B cell (primary cell): ENCODE measurements at regions not wholly inside any gene's neighbourhood (a gene's known extent, or its start where the extent isn't known, plus 50 kb on each side); places are given as distances from the start of the nearest gene placed in this dataset.
A peak's percentile ranks its signal among the peaks of the same experiment; 100 is the strongest.

Experiments used
- ATAC-seq: fragments of 200-7000 bp; cut with Tn5 transposase; one replicate; pipeline ENCODE4 v1.10.0; 2021; ENCODE audit warnings: low read depth, mild to moderate bottlenecking, moderate number of reproducible peaks, moderate library complexity
- CTCF ChIA-PET: fragments of 350-600 bp; sonication (Branson Sonifier 250); formaldehyde crosslinking; loops from one replicate; lab custom pipeline; 2021; ENCODE audit warnings: antibody characterized with exemption, inconsistent platforms; lab: Charles Lee
- POLR2A ChIA-PET: fragments of 350-600 bp; sonication (Branson Sonifier 250); formaldehyde crosslinking; loops from one replicate; lab custom pipeline; 2021; ENCODE audit warnings: antibody characterized with exemption; lab: Charles Lee
- DNase-seq: peaks from one replicate; pipeline ENCODE4 v3.0.0; 2013
- H2AFZ ChIP-seq: 2 replicates; pipeline ENCODE4 v1.6.1; 2012; ENCODE audit warnings: mild to moderate bottlenecking, low read depth, low read length; ENCODE audit not compliant: insufficient read depth, poor library complexity, severe bottlenecking
- H3K27ac ChIP-seq, 2 donors: 1 replicate in 1 of 2; 2 replicates in 1 of 2; pipeline ENCODE4 v1.5.1; 2012 to 2013; ENCODE audit warnings: low read length in 2 of 2, mild to moderate bottlenecking in 2 of 2, moderate library complexity in 1 of 2
- H3K27me3 ChIP-seq, 4 experiments: fragments of 200-600 bp in 1 of 4; sonication (generic) in 1 of 4; replicated peaks in 1 of 4; 1 replicate in 2 of 4; 2 replicates in 2 of 4; pipeline versions ENCODE4 v1.6.1 to v1.7.0; 2013 to 2016; ENCODE audit warnings: low read length in 3 of 4, mild to moderate bottlenecking in 2 of 4, mixed read lengths in 1 of 4, moderate library complexity in 1 of 4; ENCODE audit not compliant: insufficient read depth in 4 of 4, control insufficient read depth in 3 of 4; ENCODE audit errors: control extremely low read depth in 1 of 4
- H3K36me3 ChIP-seq, 2 experiments: replicated peaks in 1 of 2; 1 replicate in 1 of 2; 2 replicates in 1 of 2; pipeline versions ENCODE4 v1.6.1 to v1.7.1; 2013; ENCODE audit warnings: low read length in 1 of 2; ENCODE audit not compliant: insufficient read depth in 2 of 2, control insufficient read depth in 1 of 2; ENCODE audit errors: control extremely low read depth in 1 of 2, extremely low read depth in 1 of 2
- H3K4me1 ChIP-seq, 2 donors: fragments of 200-600 bp in 1 of 2; sonication (generic) in 1 of 2; 1 replicate in 1 of 2; 2 replicates in 1 of 2; pipeline versions ENCODE4 v1.5.1 to v1.6.1; 2013 to 2017; ENCODE audit warnings: low read length in 2 of 2; ENCODE audit not compliant: control insufficient read depth in 2 of 2, insufficient read depth in 2 of 2
- H3K4me2 ChIP-seq: replicated peaks from 2 replicates; pipeline ENCODE3; 2012; ENCODE audit warnings: mild to moderate bottlenecking, low read depth, low read length; ENCODE audit not compliant: poor library complexity, severe bottlenecking
- H3K4me3 ChIP-seq, 5 experiments: fragments of 200-600 bp in 1 of 5; sonication (generic) in 1 of 5; 1 replicate in 3 of 5; 2 replicates in 2 of 5; pipeline versions ENCODE4 v1.5.1 to v1.7.0; 2011 to 2016; ENCODE audit warnings: low read length in 4 of 5, mild to moderate bottlenecking in 4 of 5, low read depth in 2 of 5, control low read depth in 1 of 5, moderate library complexity in 1 of 5; ENCODE audit not compliant: insufficient read depth in 1 of 5; ENCODE audit errors: control extremely low read depth in 1 of 5, extremely low read depth in 1 of 5
- H3K79me2 ChIP-seq: fragments of 200-600 bp; sonication (generic); one replicate; pipeline ENCODE4 v1.6.0; 2016; ENCODE audit warnings: low read length; ENCODE audit not compliant: control insufficient read depth, insufficient read depth
- H3K9ac ChIP-seq: fragments of 200-600 bp; sonication (generic); 2 replicates; pipeline ENCODE4 v1.6.1; 2017; ENCODE audit warnings: mild to moderate bottlenecking, low read length, moderate library complexity
- H3K9me3 ChIP-seq, 3 donors: one replicate each; pipeline versions ENCODE4 v1.6.1 to v1.7.1; 2013; ENCODE audit warnings: low read length in 2 of 3; ENCODE audit not compliant: control insufficient read depth in 2 of 3, insufficient read depth in 1 of 3; ENCODE audit errors: control extremely low read depth in 1 of 3
- H4K20me1 ChIP-seq: 2 replicates; pipeline ENCODE4 v1.6.0; 2012; ENCODE audit warnings: mild to moderate bottlenecking, low read length; ENCODE audit not compliant: insufficient read depth, control insufficient read depth, poor library complexity, severe bottlenecking
- H3K27ac Mint-ChIP-seq: one replicate; pipeline ENCODE4 v1.8.0; 2021; ENCODE audit warnings: mixed read lengths
- H3K27me3 Mint-ChIP-seq: one replicate; pipeline ENCODE4 v1.8.0; 2021; ENCODE audit warnings: mixed read lengths
- H3K4me1 Mint-ChIP-seq: one replicate; pipeline ENCODE4 v1.8.0; 2021; ENCODE audit warnings: mixed read lengths
- H3K4me3 Mint-ChIP-seq: one replicate; pipeline ENCODE4 v1.8.0; 2021; ENCODE audit warnings: mixed read lengths
- H3K9me3 Mint-ChIP-seq: one replicate; pipeline ENCODE4 v1.8.0; 2022; ENCODE audit warnings: mixed read lengths; ENCODE audit not compliant: insufficient read depth
- CTCF ChIP-seq: fragments of 200-600 bp; IDR thresholded peaks from one replicate; pipeline ENCODE4 v1.8.0; 2022; ENCODE audit warnings: antibody characterized with exemption, mild to moderate bottlenecking
- EZH2 ChIP-seq: IDR thresholded peaks from 2 replicates; pipeline ENCODE4 v1.6.1; 2012; ENCODE audit warnings: borderline replicate concordance, low read depth, mild to moderate bottlenecking, moderate library complexity, low read length; ENCODE audit not compliant: insufficient read depth, poor library complexity, severe bottlenecking
- WGBS: methylation state at CpG from one replicate; pipeline ENCODE4 v1.1.5; 2013; ENCODE audit warnings: missing lambda C conversion rate; ENCODE audit not compliant: insufficient coverage; 5-methylcytosine and 5-hydroxymethylcytosine counted together
- intact Hi-C: fragments of 100-400 bp; cut with micrococcal nuclease; formaldehyde crosslinking; loops from one replicate; pipeline ENCODE4 v1.10.0; 2022

- intact Hi-C loops: loop anchor here (1.0 kb wide), 3 partner anchors 25 to 185 kb away; no protein-coding TSS in a partner anchor
- TF ChIP-seq CTCF (no peak), EZH2 (no peak)
- no peaks in the 10 kb centered on the region for H3K36me3 ChIP-seq
- H3K9me3 ChIP-seq: peaks cover 0 to 3% (median 0%) of the 10 kb centered on the region in 3 donors
- H3K4me1 Mint-ChIP-seq: peaks cover 87% of the 10 kb centered on the region
- no peaks in the 10 kb centered on the region for H3K27me3 Mint-ChIP-seq
- peak overlapping the region; percentile 87 to 89 for H3K27ac ChIP-seq
- peak overlapping the region; percentile 77 for H3K4me3 Mint-ChIP-seq
- H4K20me1 ChIP-seq: no peaks in the 10 kb centered on the region
- H3K27ac Mint-ChIP-seq: peak overlapping the region; percentile 93
- H2AFZ ChIP-seq: peak overlapping the region; percentile 30
- H3K9ac ChIP-seq: no peak overlapping the region
- peak overlapping the region; percentile 62 for H3K4me2 ChIP-seq
- 41% methylated on average over 4 of the region's 9 CpGs for WGBS
- no peaks in the 10 kb centered on the region for H3K9me3 Mint-ChIP-seq
- H3K4me1 ChIP-seq: peaks cover 90 to 93% of the 10 kb centered on the region in 2 donors
- peaks cover 7% of the 10 kb centered on the region for H3K79me2 ChIP-seq
- ChIA-PET POLR2A (interaction anchor here (0.6 to 14.8 kb wide), 12 partner anchors 10 to 324 kb away, joined by 3 to 561 read pairs (median 6); partner anchors contain the start of gene ZFP36L2), CTCF (interaction anchor here (1.1 to 15.3 kb wide), 13 partner anchors 9 to 350 kb away, joined by 3 to 650 read pairs (median 8); partner anchors contain the start of gene ZFP36L2)
- H3K27me3 ChIP-seq: no peaks in the 10 kb centered on the region
- H3K4me3 ChIP-seq: no peak overlapping the region
- DNase-seq (no peak), ATAC-seq (no peak)
Observed at GRCh38 chr2:43134571-43134889, 91.9 kb downstream of the ZFP36L2 start.
